ENCODE measurements at regions not wholly inside any gene's neighbourhood (a gene's known extent, or its start where the extent isn't known, plus 50 kb on each side); places are given as distances from the start of the nearest gene placed in this dataset.

DNA sequence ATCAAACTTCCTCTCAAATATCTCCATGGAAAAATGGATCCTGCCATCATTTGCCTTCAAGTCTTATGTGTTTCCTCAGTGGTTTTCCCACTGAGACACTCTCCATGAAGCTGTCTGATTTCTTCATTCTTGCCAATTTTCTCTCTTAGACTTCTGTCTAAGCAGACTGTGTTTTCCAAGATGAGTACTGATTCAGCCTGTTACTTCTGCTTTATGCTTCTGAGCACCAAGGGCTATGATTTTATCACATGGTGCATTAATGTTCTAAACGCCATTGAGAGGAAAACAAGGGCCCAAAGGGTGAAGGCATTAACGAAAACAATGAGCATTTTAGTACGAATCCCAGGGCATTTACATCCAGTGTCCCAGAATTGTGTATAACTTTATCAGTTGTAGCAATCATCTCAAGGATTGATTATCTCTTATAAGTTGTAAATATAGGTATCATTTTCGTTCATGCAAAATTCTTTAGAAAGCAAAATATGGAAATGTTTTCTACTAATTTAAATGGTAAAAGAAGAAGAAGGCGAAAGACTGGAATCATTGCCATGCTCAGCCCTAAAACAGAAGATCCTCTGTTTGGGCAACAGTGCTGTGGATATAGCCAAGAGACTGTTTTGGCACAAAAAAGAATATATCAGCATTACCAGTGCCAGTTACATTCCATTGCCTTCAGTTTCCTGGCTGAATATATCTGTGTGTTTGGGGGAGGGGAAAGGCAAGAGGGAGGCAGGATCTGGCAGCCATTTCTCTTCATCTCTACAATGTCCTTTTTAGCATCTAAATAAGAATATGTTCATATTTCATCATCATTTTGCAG lies 537.6 kb downstream of the ANXA1 start:
- no peak for DNase-seq
- in situ Hi-C loops (cut with MboI; ENCODE audit: low pct_unique_long_range_greater_than_20kb, low sequenced_read_pairs): no loop called here

- in situ Hi-C loops (cut with MboI; ENCODE audit: low pct_unique_long_range_greater_than_20kb, low sequenced_read_pairs): no loop called here
- DNase-seq: no peak
Measured at GRCh38 chr9:73701415-73702057, 549.9 kb downstream of the ANXA1 start.

- in situ Hi-C loops (cut with MboI; ENCODE audit: low pct_unique_long_range_greater_than_20kb, low sequenced_read_pairs): no loop called here
Measured at GRCh38 chr9:73714294-73714693, 562.6 kb downstream of the ANXA1 start.

GRCh38 chr9:73715591-73715990 lies 563.9 kb downstream of the ANXA1 start:
- in situ Hi-C loops (cut with MboI; ENCODE audit: low pct_unique_long_range_greater_than_20kb, low sequenced_read_pairs): no loop called here
- no peak for DNase-seq

More at GRCh38 chr9:73714294-73714693, 562.6 kb downstream of the ANXA1 start:
- no peak for DNase-seq

DNA sequence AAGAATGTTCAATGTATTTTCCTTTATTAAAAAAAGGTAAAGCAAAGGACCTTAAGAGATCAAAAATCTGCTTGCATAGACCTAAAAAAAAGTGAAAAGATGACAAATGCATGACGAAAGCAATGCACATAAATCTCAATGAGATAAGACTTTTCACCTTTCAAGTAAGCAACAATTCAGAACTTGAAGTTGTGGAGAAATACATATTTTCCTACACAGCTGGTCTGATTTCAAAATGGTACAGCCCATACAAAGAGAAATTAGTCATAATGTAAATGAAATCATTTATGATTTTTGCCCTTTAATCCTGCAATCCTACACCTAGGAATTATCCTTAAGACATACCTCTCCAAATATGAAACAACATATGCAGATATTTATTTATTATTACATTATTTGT lies 568.0 kb downstream of the ANXA1 start:
- in situ Hi-C loops (cut with MboI; ENCODE audit: low pct_unique_long_range_greater_than_20kb, low sequenced_read_pairs): no loop called here
- no peak for DNase-seq

DNA sequence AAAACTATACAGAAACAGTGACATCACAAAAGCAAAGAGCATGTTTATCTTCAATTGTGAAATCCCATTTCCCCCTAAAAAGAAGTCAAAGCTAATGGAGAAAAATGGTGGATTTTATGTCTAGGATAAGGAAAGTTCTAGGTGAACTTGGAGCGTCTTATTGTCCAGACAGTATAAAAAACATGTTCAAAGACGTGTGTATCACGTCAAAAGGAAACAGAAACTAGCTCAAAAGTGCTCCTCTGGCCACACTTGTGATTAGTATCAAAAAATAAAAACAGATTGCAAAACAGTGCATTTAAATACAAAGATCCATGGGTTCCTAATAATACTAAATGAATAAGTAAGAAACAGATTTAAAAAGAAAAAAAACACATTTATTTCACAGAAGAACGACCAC lies 568.9 kb downstream of the ANXA1 start:
- in situ Hi-C loops (cut with MboI; ENCODE audit: low pct_unique_long_range_greater_than_20kb, low sequenced_read_pairs): no loop called here

DNA sequence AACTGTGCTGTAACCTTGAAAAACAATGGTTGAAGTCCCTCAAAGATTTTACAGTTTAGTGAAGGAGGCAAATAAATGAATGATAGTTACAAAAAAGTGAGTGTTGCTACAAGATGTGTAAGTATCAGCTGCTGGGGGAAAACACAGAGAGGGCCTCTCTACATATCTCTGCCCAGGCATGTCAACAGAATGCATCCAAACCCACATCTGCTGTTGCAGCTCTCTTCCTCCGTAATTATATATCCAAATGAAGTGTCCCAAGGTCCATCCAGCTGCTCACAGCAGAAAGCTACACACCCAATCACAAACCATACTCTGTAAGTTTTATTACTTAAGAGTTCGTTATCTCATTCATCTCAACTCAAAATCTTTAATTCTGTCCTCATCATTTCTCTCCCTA lies 584.6 kb downstream of the ANXA1 start:
- in situ Hi-C loops (cut with MboI; ENCODE audit: low pct_unique_long_range_greater_than_20kb, low sequenced_read_pairs): no loop called here
- DNase-seq: no peak

More for the DNA sequence above, 568.9 kb downstream of the ANXA1 start:
- no peak for DNase-seq

GRCh38 chr9:73738741-73739530 lies 587.3 kb downstream of the ANXA1 start:
- in situ Hi-C loops (cut with MboI; ENCODE audit: low pct_unique_long_range_greater_than_20kb, low sequenced_read_pairs): no loop called here
- no peak for DNase-seq

DNA sequence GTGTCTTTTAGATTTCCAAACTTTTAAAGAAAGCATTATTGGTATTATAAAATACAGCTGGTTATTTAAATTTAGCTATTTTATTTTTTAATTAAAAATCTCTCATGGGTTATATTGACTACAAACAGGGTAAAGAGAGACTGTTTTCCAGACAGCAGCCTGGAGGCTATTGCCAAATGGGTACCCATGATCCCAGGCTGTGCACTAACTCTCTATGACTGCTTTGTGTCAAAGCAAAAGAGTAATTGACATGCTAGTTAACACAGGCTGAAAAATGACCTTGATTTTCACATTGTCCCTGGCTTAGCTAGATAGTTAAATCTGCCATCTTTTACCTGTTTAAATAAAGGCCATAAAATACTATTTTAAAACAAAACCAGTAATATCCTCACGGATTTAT lies 589.7 kb downstream of the ANXA1 start:
- in situ Hi-C loops (cut with MboI; ENCODE audit: low pct_unique_long_range_greater_than_20kb, low sequenced_read_pairs): no loop called here
- DNase-seq: no peak

DNA sequence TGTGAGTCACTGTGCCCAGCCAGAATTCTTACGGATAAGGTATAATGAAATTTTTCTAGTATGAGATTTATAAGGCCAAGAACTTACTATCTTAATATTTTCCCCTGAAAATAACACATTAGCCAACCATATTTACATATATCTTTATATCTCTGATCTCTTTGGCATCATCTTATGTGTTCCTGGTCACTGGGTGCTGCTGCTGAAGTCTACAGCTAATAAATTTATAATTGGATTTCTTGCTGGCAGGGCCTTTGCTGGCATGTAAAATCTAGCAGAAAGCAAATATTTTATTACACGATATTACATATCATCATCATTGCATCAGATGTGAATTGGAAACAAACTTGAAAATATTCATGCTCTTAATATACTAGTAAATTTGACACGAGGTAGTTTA lies 590.7 kb downstream of the ANXA1 start:
- DNase-seq: no peak
- in situ Hi-C loops (cut with MboI; ENCODE audit: low pct_unique_long_range_greater_than_20kb, low sequenced_read_pairs): no loop called here

- DNase-seq: no peak
- in situ Hi-C loops (cut with MboI; ENCODE audit: low pct_unique_long_range_greater_than_20kb, low sequenced_read_pairs): no loop called here
Measured at GRCh38 chr9:73743826-73744225, 592.2 kb downstream of the ANXA1 start.

DNA sequence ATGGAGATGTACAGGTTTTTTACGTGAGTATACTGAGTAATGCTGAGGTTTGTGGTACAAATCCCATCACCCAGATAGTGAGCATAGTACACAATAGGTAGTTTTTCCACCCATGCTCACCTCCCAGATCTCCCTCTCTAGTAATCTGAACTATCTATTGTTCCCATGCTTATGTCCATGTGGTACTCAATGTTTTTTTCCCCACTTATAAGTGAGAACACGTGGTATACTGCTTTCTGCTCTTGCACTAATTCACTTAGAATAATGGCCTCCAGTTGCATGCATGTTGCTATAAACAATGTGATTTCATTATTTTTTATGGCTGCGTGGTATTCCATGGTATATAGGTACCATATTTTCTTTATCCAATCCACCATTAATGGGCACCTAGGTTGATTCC lies 593.9 kb downstream of the ANXA1 start:
- in situ Hi-C loops (cut with MboI; ENCODE audit: low pct_unique_long_range_greater_than_20kb, low sequenced_read_pairs): no loop called here
- DNase-seq: no peak

- in situ Hi-C loops (cut with MboI; ENCODE audit: low pct_unique_long_range_greater_than_20kb, low sequenced_read_pairs): no loop called here
- DNase-seq: no peak
Measured at GRCh38 chr9:73753171-73753570, 601.5 kb downstream of the ANXA1 start.

GRCh38 chr9:73761905-73762304 lies 610.2 kb downstream of the ANXA1 start:
- no peak for DNase-seq
- in situ Hi-C loops (cut with MboI; ENCODE audit: low pct_unique_long_range_greater_than_20kb, low sequenced_read_pairs): no loop called here

- in situ Hi-C loops (cut with MboI; ENCODE audit: low pct_unique_long_range_greater_than_20kb, low sequenced_read_pairs): no loop called here
- DNase-seq: no peak
Measured at GRCh38 chr9:73773896-73774295, 622.2 kb downstream of the ANXA1 start.

- in situ Hi-C loops (cut with MboI; ENCODE audit: low pct_unique_long_range_greater_than_20kb, low sequenced_read_pairs): no loop called here
- DNase-seq: no peak
Measured at GRCh38 chr9:73775757-73776156, 624.1 kb downstream of the ANXA1 start.

GRCh38 chr9:73780916-73781315 lies 629.3 kb downstream of the ANXA1 start:
- in situ Hi-C loops (cut with MboI; ENCODE audit: low pct_unique_long_range_greater_than_20kb, low sequenced_read_pairs): no loop called here
- no peak for DNase-seq

DNA sequence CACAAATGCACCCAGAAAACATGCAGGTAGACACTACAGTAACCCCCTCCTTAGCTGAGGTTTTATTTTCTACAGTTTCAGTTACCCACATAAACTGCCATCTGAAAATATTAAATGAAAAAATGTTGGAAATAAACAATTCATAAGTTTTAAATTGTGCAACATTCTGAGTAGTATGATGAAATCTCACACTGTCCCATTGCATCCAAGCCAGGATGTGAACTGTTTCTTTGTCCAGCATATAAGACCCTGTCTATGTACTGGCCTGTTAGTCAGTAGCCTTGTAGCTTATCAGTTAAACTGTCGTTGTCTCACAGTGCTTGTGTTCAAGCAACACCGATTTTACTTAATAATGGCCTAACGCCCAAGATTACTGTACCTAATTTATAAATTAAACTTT lies 630.5 kb downstream of the ANXA1 start:
- no peak for DNase-seq
- in situ Hi-C loops (cut with MboI; ENCODE audit: low pct_unique_long_range_greater_than_20kb, low sequenced_read_pairs): no loop called here

DNA sequence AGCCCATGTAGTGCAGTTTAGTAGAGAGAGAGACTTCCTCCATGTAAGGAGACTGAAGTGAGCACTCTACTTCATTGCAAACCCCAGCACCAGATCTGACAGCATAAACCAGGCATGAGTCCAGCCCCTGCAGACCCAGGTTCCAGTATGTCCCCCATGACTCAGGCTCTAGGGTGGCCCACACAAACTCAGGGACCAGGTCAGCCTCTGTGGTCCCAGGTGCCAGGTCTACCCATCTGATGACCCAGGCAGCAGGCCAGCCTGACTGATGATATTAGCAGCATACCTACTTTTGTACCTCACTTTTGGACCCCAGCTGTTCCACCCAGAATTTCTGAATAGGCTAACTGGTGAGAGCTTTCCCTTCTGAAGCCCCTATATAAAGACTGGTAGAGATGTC lies 647.8 kb downstream of the ANXA1 start:
- in situ Hi-C loops (cut with MboI; ENCODE audit: low pct_unique_long_range_greater_than_20kb, low sequenced_read_pairs): no loop called here
- DNase-seq: no peak

GRCh38 chr9:73805111-73805510 lies 653.4 kb downstream of the ANXA1 start:
- DNase-seq: no peak
- in situ Hi-C loops (cut with MboI; ENCODE audit: low pct_unique_long_range_greater_than_20kb, low sequenced_read_pairs): no loop called here

Data from KBM-7 (cell line).